CD4-positive, alpha-beta T cell (primary cell): ENCODE measurements at regions not wholly inside any gene's neighbourhood (a gene's known extent, or its start where the extent isn't known, plus 50 kb on each side); places are given as distances from the start of the nearest gene placed in this dataset.

Source experiments
- ATAC-seq: fragments of 200-7000 bp; cut with Tn5 transposase; one replicate; pipeline ENCODE4 v1.10.0; 2022; ENCODE audit warnings: mild to moderate bottlenecking; ENCODE audit not compliant: poor library complexity
- CTCF ChIA-PET: fragments of 350-600 bp; sonication (Branson Sonifier 250); formaldehyde crosslinking; loops from one replicate; lab custom pipeline; 2021; ENCODE audit warnings: antibody characterized with exemption, inconsistent platforms; lab: Charles Lee
- POLR2A ChIA-PET: fragments of 350-600 bp; sonication (Branson Sonifier 250); formaldehyde crosslinking; loops from one replicate; lab custom pipeline; 2021; ENCODE audit warnings: antibody characterized with exemption, inconsistent platforms; lab: Charles Lee
- DNase-seq, 14 experiments: peaks; one replicate each; pipeline ENCODE4 v3.0.0-alpha.2; 2013 to 2020; ENCODE audit warnings: mixed read lengths in 2 of 14
- H3K27ac ChIP-seq, 2 donors: one replicate each; pipeline versions ENCODE4 v1.5.1 to v1.7.0; 2013; ENCODE audit warnings: low read length in 2 of 2, low read depth in 1 of 2, mild to moderate bottlenecking in 1 of 2
- H3K27me3 ChIP-seq, 2 experiments: 1 replicate in 1 of 2; 2 replicates in 1 of 2; pipeline versions ENCODE4 v1.6.1 to v1.7.0; 2013; ENCODE audit warnings: low read length in 2 of 2, control low read depth in 1 of 2, mild to moderate bottlenecking in 1 of 2, moderate library complexity in 1 of 2; ENCODE audit not compliant: insufficient read depth in 2 of 2, control insufficient read depth in 1 of 2
- H3K36me3 ChIP-seq: one replicate; pipeline ENCODE4 v1.6.1; 2013; ENCODE audit warnings: low read length, control low read depth; ENCODE audit not compliant: insufficient read depth
- H3K4me1 ChIP-seq: one replicate; pipeline ENCODE4 v1.6.1; 2013; ENCODE audit warnings: low read length, control low read depth; ENCODE audit not compliant: insufficient read depth
- H3K4me3 ChIP-seq: one replicate; pipeline ENCODE4 v1.5.1; 2013; ENCODE audit warnings: mild to moderate bottlenecking, low read length, moderate library complexity
- H3K9me3 ChIP-seq, 2 experiments: 1 replicate in 1 of 2; 2 replicates in 1 of 2; pipeline versions ENCODE4 v1.6.1 to v1.7.0; 2013; ENCODE audit warnings: low read length in 2 of 2, mild to moderate bottlenecking in 2 of 2, control low read depth in 1 of 2, moderate library complexity in 1 of 2; ENCODE audit not compliant: control insufficient read depth in 1 of 2, insufficient read depth in 1 of 2
- H3K27ac Mint-ChIP-seq: one replicate; pipeline ENCODE4 v1.8.0; 2020; ENCODE audit warnings: mixed read lengths
- H3K27me3 Mint-ChIP-seq: one replicate; pipeline ENCODE4 v1.8.0; 2021; ENCODE audit warnings: mixed read lengths
- H3K36me3 Mint-ChIP-seq: one replicate; pipeline ENCODE4 v1.8.0; 2021; ENCODE audit warnings: low read depth, mixed read lengths
- H3K4me1 Mint-ChIP-seq: one replicate; pipeline ENCODE4 v1.8.0; 2021; ENCODE audit warnings: low read depth, mixed read lengths
- H3K4me3 Mint-ChIP-seq: one replicate; pipeline ENCODE4 v1.8.0; 2020; ENCODE audit warnings: mild to moderate bottlenecking, mixed read lengths
- H3K9me3 Mint-ChIP-seq: one replicate; pipeline ENCODE4 v1.8.0; 2020; ENCODE audit warnings: mixed read lengths
- CTCF ChIP-seq: fragments of 200-600 bp; IDR thresholded peaks from one replicate; pipeline ENCODE4 v1.8.0; 2022; ENCODE audit warnings: antibody characterized with exemption, mild to moderate bottlenecking
- intact Hi-C, 2 experiments: fragments of 100-400 bp; cut with DNase I in 1 of 2; cut with micrococcal nuclease in 1 of 2; formaldehyde crosslinking; loops; one replicate each; pipeline versions ENCODE4 v1.15.1 to v1.9.0; 2023 to 2025; cut with DNase I, micrococcal nuclease

GRCh38 chr16:86305440-86305839, 204.9 kb upstream of the FOXF1 start:
- ATAC-seq: no peak
- Mint-ChIP-seq H3K27me3 (peaks cover 49% of the 10 kb centered on the region), H3K36me3 (no peaks in the 10 kb centered on the region), H3K27ac (no peak overlapping the region), H3K9me3 (no peaks in the 10 kb centered on the region), H3K4me1 (no peaks in the 10 kb centered on the region), H3K4me3 (no peak overlapping the region)
- ChIA-PET POLR2A (no interaction called here), CTCF (no interaction called here)
- Histone ChIP-seq H3K4me1 (no peaks in the 10 kb centered on the region), H3K9me3 (no peaks in the 10 kb centered on the region), H3K27ac (no peak overlapping the region), H3K4me3 (no peak overlapping the region), H3K36me3 (no peaks in the 10 kb centered on the region), H3K27me3 (peaks cover 8 to 10% of the 10 kb centered on the region in 2 experiments)
- DNase-seq: no peak
- no peak for TF ChIP-seq CTCF
- intact Hi-C loops: no loop called here

- Histone ChIP-seq H3K9me3 (no peaks in the 10 kb centered on the region), H3K4me1 (no peaks in the 10 kb centered on the region), H3K27me3 (peaks cover 4 to 5% of the 10 kb centered on the region in 2 experiments), H3K27ac (no peak overlapping the region), H3K4me3 (no peak overlapping the region), H3K36me3 (no peaks in the 10 kb centered on the region)
- Mint-ChIP-seq H3K27ac (no peak overlapping the region), H3K36me3 (no peaks in the 10 kb centered on the region), H3K9me3 (no peaks in the 10 kb centered on the region), H3K4me3 (no peak overlapping the region), H3K27me3 (peaks cover 46% of the 10 kb centered on the region), H3K4me1 (no peaks in the 10 kb centered on the region)
- POLR2A ChIA-PET: no interaction called here
- DNase-seq: no peak
- CTCF ChIA-PET: no interaction called here
- ATAC-seq: no peak
- intact Hi-C loops: no loop called here
- TF ChIP-seq CTCF: no peak
These were observed 204.2 kb upstream of the FOXF1 start for GRCh38 chr16:86306011-86306644.

GRCh38 chr16:86306811-86307513, 203.4 kb upstream of the FOXF1 start:
- intact Hi-C loops: no loop called here
- no peak for DNase-seq
- TF ChIP-seq CTCF: no peak

More at GRCh38 chr16:86306811-86307513, 203.4 kb upstream of the FOXF1 start:
- no peak overlapping the region for H3K4me3 Mint-ChIP-seq
- POLR2A ChIA-PET: no interaction called here
- H3K9me3 Mint-ChIP-seq: no peaks in the 10 kb centered on the region
- CTCF ChIA-PET: no interaction called here
- Histone ChIP-seq H3K36me3 (no peaks in the 10 kb centered on the region), H3K27me3 (peaks cover 0 to 3% of the 10 kb centered on the region in 2 experiments), H3K9me3 (no peaks in the 10 kb centered on the region), H3K4me1 (no peaks in the 10 kb centered on the region), H3K27ac (no peak overlapping the region), H3K4me3 (no peak overlapping the region)
- H3K27me3 Mint-ChIP-seq: peaks cover 38% of the 10 kb centered on the region
- no peaks in the 10 kb centered on the region for H3K36me3 Mint-ChIP-seq
- no peak overlapping the region for H3K27ac Mint-ChIP-seq
- no peaks in the 10 kb centered on the region for H3K4me1 Mint-ChIP-seq
- ATAC-seq: no peak
